Esophagus muscularis mucosa (tissue), 4 donors: ENCODE measurements at regions not wholly inside any gene's neighbourhood (a gene's known extent, or its start where the extent isn't known, plus 50 kb on each side); places are given as distances from the start of the nearest gene placed in this dataset.

Source experiments
- DNase-seq: peaks from one replicate; pipeline ENCODE4 v3.0.0-alpha.2; 2017; ENCODE audit errors: extremely low spot score
- H3K27ac ChIP-seq, 4 donors: fragments of 200-600 bp; sonication (generic); replicated peaks in 1 of 4; 1 replicate in 3 of 4; 2 replicates in 1 of 4; pipeline ENCODE4 v1.5.1; 2016 to 2019; ENCODE audit warnings: mild to moderate bottlenecking in 1 of 4
- H3K27me3 ChIP-seq, 4 donors: fragments of 200-600 bp; sonication (generic); one replicate each; pipeline versions ENCODE4 v1.5.1 to v1.6.0; 2016 to 2019
- H3K36me3 ChIP-seq, 4 donors: fragments of 200-600 bp; sonication (generic); one replicate each; pipeline ENCODE4 v1.5.1; 2016 to 2019
- H3K4me1 ChIP-seq, 4 donors: fragments of 200-600 bp; sonication (generic); one replicate each; pipeline ENCODE4 v1.5.1; 2016 to 2019
- H3K4me3 ChIP-seq, 4 donors: fragments of 200-600 bp; sonication (generic); 1 replicate in 2 of 4; 2 replicates in 2 of 4; pipeline ENCODE4 v1.5.1; 2016 to 2019; ENCODE audit warnings: mild to moderate bottlenecking in 4 of 4, moderate library complexity in 1 of 4
- H3K9me3 ChIP-seq, 4 donors: fragments of 200-600 bp; sonication (generic); 1 replicate in 3 of 4; 2 replicates in 1 of 4; pipeline ENCODE4 v1.5.1; 2016 to 2019
- EP300 ChIP-seq: sonication (generic); formaldehyde crosslinking; IDR thresholded peaks from one replicate; pipeline ENCODE4 v1.6.1; 2017; ENCODE audit warnings: antibody characterized with exemption
- POLR2A ChIP-seq: fragments of 450-650 bp; IDR thresholded peaks from one replicate; pipeline ENCODE4 v1.6.1; 2017; ENCODE audit warnings: antibody characterized with exemption, moderate library complexity, mild to moderate bottlenecking, low read depth
- POLR2AphosphoS5 ChIP-seq, 2 donors: sonication (generic); formaldehyde crosslinking; IDR thresholded peaks; one replicate each; pipeline ENCODE4 v1.6.1; 2017; ENCODE audit warnings: antibody characterized with exemption in 2 of 2
- WGBS: methylation state at CpG from one replicate; pipeline ENCODE4 v1.1.5; 2018; 5-methylcytosine and 5-hydroxymethylcytosine counted together
- intact Hi-C: fragments of 100-400 bp; cut with DNase I; formaldehyde crosslinking; loops from one replicate; pipeline ENCODE4 v1.15.1; 2023
- TF ChIP-seq, protein P1 (sequence below), 3 experiments: fragments of 200-600 bp in 2 of 3; fragments of 450-650 bp in 1 of 3; sonication (generic) in 2 of 3; IDR thresholded peaks; one replicate each; pipeline ENCODE4 v1.5.1; 2017 to 2019; ENCODE audit warnings: antibody characterized with exemption in 3 of 3, mild to moderate bottlenecking in 2 of 3, moderate library complexity in 1 of 3

DNA sequence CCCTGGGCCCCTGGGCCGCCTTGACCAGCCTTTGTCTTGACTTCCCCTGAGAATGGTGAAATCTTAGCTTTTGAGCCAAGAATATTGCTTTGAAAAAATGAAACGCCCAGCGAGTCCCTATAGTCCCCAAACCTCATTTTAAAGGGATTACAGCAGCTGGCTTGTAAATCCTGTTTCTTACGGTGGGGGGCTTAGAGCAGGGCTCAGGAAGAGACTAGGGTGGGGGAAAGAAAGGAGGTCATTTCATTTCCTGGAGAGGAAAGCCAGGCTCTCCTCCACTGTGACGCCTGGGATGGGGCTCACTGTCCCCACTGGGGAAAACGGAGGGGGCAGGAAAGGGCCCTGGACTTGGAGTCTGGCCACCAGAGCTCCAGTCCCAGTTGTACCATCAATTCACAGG is 72.2 kb upstream of the ALX4 start:
- Histone ChIP-seq H3K4me1 (no peaks in the 10 kb centered on the region), H3K27ac (no peak overlapping the region), H3K36me3 (no peaks in the 10 kb centered on the region), H3K9me3 (peaks cover 0 to 11% (median 5%) of the 10 kb centered on the region in 4 donors), H3K4me3 (no peak overlapping the region), H3K27me3 (peaks cover 0 to 49% (median 0%) of the 10 kb centered on the region in 4 donors)
- 52% methylated on average over 6 of the region's 6 CpGs for WGBS
- TF ChIP-seq POLR2AphosphoS5 (IDR thresholded peaks at IDR 0.05) = no peak
- TF ChIP-seq EP300 = no peak
- no peak for TF ChIP-seq POLR2A
- TF ChIP-seq, protein P1, sequence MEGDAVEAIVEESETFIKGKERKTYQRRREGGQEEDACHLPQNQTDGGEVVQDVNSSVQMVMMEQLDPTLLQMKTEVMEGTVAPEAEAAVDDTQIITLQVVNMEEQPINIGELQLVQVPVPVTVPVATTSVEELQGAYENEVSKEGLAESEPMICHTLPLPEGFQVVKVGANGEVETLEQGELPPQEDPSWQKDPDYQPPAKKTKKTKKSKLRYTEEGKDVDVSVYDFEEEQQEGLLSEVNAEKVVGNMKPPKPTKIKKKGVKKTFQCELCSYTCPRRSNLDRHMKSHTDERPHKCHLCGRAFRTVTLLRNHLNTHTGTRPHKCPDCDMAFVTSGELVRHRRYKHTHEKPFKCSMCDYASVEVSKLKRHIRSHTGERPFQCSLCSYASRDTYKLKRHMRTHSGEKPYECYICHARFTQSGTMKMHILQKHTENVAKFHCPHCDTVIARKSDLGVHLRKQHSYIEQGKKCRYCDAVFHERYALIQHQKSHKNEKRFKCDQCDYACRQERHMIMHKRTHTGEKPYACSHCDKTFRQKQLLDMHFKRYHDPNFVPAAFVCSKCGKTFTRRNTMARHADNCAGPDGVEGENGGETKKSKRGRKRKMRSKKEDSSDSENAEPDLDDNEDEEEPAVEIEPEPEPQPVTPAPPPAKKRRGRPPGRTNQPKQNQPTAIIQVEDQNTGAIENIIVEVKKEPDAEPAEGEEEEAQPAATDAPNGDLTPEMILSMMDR (IDR thresholded peaks at IDR 0.05) = no peak
- no peak for DNase-seq
- intact Hi-C loops = no loop called here

DNA sequence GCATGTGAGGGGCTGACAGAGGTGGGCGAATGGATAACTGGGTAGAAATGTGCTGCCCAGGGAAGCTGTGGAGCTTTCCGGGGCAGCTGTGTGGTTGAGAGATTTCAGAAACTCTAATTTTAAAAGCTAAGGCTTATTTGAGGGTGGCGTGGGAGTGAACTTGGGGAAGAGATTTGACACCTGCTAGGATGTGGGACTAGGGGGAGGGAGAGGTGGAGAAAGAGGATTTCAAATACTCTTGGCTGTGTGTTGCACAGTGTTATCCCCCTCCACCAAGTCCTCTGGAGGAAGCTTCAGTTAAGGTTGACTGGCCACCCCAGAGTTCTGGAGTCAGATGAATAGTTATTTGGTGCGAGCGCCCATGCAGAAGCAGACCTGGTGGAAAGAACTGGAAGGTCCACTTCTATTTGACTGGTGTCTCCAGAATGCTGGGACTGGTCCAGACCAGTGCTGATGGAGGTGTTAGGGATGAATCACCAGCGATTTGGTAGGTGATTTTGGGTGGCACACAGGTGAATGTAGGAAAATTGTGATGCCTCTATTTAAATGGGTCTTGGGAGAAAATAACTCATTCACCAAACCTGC is 72.8 kb upstream of the ALX4 start:
- DNase-seq = no peak
- H3K36me3 ChIP-seq = no peaks in the 10 kb centered on the region
- no peaks in the 10 kb centered on the region for H3K4me1 ChIP-seq
- no peak overlapping the region for H3K4me3 ChIP-seq
- H3K9me3 ChIP-seq = peaks cover 0 to 5% (median 2%) of the 10 kb centered on the region in 4 donors
- peaks cover 0 to 49% (median 0%) of the 10 kb centered on the region in 4 donors for H3K27me3 ChIP-seq
- TF ChIP-seq POLR2AphosphoS5 (IDR thresholded peaks at IDR 0.05) = no peak
- no peak for TF ChIP-seq EP300
- TF ChIP-seq POLR2A = no peak
- TF ChIP-seq, protein P1 (IDR thresholded peaks at IDR 0.05) = no peak
- H3K27ac ChIP-seq = no peak overlapping the region
- 78% methylated on average over 6 of the region's 6 CpGs for WGBS
- intact Hi-C loops = no loop called here

DNA sequence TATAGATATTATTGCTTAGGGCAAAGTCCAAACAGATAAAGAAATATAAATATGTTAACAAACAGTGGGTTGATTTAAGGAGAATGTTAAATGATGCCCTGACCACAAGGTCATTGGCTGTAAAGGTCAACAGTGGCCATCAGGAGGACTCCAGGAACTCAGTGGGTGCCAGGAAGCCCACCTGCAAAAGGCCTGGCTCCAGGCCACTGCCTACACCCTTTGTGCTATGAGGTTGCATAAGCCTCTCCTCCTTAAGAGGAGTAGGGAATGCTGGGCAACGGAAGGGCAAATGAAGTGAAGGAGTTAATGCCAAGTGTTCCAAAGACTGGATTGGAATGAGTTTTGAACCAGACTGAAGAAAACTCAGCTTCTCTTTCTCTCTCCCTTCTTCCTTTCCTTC is 73.3 kb upstream of the ALX4 start:
- Histone ChIP-seq H3K4me1 (no peaks in the 10 kb centered on the region), H3K36me3 (no peaks in the 10 kb centered on the region), H3K4me3 (no peak overlapping the region), H3K27ac (no peak overlapping the region), H3K9me3 (peaks cover 0 to 2% (median 0%) of the 10 kb centered on the region in 4 donors), H3K27me3 (peaks cover 0 to 49% (median 0%) of the 10 kb centered on the region in 4 donors)
- intact Hi-C loops = no loop called here
- no peak for DNase-seq
- no peak for TF ChIP-seq EP300
- WGBS = 100% methylated on average over 1 of the region's 1 CpG

- intact Hi-C loops = no loop called here
Observed at GRCh38 chr11:44387415-44387814, 77.5 kb upstream of the ALX4 start.

GRCh38 chr11:44387825-44388224 is 77.9 kb upstream of the ALX4 start:
- H3K4me1 ChIP-seq = no peaks in the 10 kb centered on the region
- no peak for DNase-seq
- WGBS = 81% methylated on average over 3 of the region's 3 CpGs
- TF ChIP-seq POLR2AphosphoS5 (IDR thresholded peaks at IDR 0.05) (no peak), EP300 (no peak), POLR2A (no peak)
- TF ChIP-seq, protein P1 (IDR thresholded peaks at IDR 0.05) = no peak
- no peak overlapping the region for H3K4me3 ChIP-seq
- peaks cover 0 to 39% (median 0%) of the 10 kb centered on the region in 4 donors for H3K27me3 ChIP-seq
- peaks cover 0 to 11% (median 10%) of the 10 kb centered on the region in 4 donors for H3K9me3 ChIP-seq
- no peak overlapping the region for H3K27ac ChIP-seq
- intact Hi-C loops = no loop called here
- no peaks in the 10 kb centered on the region for H3K36me3 ChIP-seq

More at GRCh38 chr11:44387415-44387814, 77.5 kb upstream of the ALX4 start:
- H3K4me1 ChIP-seq = no peaks in the 10 kb centered on the region
- no peak for TF ChIP-seq EP300
- TF ChIP-seq POLR2AphosphoS5 (IDR thresholded peaks at IDR 0.05) = no peak
- TF ChIP-seq POLR2A = no peak
- TF ChIP-seq, protein P1 (IDR thresholded peaks at IDR 0.05) = no peak
- H3K4me3 ChIP-seq = no peak overlapping the region
- no peak overlapping the region for H3K27ac ChIP-seq
- peaks cover 0 to 43% (median 0%) of the 10 kb centered on the region in 4 donors for H3K27me3 ChIP-seq
- no peak for DNase-seq
- H3K36me3 ChIP-seq = no peaks in the 10 kb centered on the region
- 81% methylated on average over 4 of the region's 4 CpGs for WGBS
- H3K9me3 ChIP-seq = peaks cover 0 to 11% (median 10%) of the 10 kb centered on the region in 4 donors
